ENCODE measurements at regions not wholly inside any gene's neighbourhood (a gene's known extent, or its start where the extent isn't known, plus 50 kb on each side); places are given as distances from the start of the nearest gene placed in this dataset.
"Not testable (repeated sequence)": the region's sequence is repeated elsewhere in the genome, so short reads cannot be mapped to it uniquely, and the experiment has no call there.

- no peak overlapping the region for H3K27ac Mint-ChIP-seq
- H3K9me3 Mint-ChIP-seq (ENCODE audit: low read depth), result peaks cover 31% of the 10 kb centered on the region
These were observed 202.6 kb upstream of the ARL4C start for GRCh38 chr2:234699456-234699855.

DNA sequence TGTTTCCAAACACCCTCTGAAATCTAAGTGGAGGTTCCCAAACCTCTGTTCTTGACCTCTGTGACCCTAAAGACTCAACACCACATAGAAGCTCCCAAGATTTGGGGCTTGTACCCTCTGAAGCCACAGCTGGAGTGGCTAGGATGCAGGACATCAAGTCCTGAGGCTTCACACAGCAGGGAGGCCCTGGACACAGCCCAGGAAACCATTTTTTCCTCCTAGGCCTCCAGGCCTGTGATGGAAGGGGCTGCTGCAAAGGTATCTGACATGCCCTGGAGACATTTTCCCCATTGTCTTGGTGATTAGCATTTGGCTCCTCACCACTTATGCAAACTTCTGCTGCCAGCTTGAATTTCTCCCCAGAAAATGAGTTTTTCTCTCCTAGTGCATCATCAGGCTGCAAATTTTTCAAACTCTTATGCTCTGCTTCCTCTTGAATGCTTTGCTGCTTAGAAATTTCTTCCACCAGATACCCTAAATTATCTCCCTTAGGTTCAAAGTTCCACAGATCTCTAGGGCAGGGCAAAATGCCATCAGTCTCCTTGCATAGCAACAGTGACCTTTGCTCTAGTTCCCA is 200.5 kb upstream of the ARL4C start:
- H3K4me3 Mint-ChIP-seq (ENCODE audit: low read depth), result not testable (repeated sequence)
- peaks cover 22% of the 10 kb centered on the region for H3K36me3 Mint-ChIP-seq (ENCODE audit: insufficient read depth)

More at GRCh38 chr2:234699456-234699855, 202.6 kb upstream of the ARL4C start:
- Mint-ChIP-seq H3K36me3 (ENCODE audit: insufficient read depth) (peaks cover 16% of the 10 kb centered on the region), H3K4me3 (ENCODE audit: low read depth) (no peak overlapping the region), H3K4me1 (ENCODE audit: low read depth) (peaks cover 4% of the 10 kb centered on the region), H3K27me3 (peaks cover 6% of the 10 kb centered on the region)
- TF ChIP-seq CTCF (IDR thresholded peaks at IDR 0.05; ENCODE audit: unreplicated experiment), result no peak
- DNase-seq (ENCODE audit: low spot score, unreplicated experiment), result no peak

GRCh38 chr2:234695981-234696380 is 199.1 kb upstream of the ARL4C start:
- H3K36me3 Mint-ChIP-seq (ENCODE audit: insufficient read depth), result peaks cover 22% of the 10 kb centered on the region
- no peak overlapping the region for H3K27ac Mint-ChIP-seq
- no peak for TF ChIP-seq CTCF (IDR thresholded peaks at IDR 0.05; ENCODE audit: unreplicated experiment)
- H3K9me3 Mint-ChIP-seq (ENCODE audit: low read depth), result peaks cover 38% of the 10 kb centered on the region
- peaks cover 21% of the 10 kb centered on the region for H3K4me1 Mint-ChIP-seq (ENCODE audit: low read depth)
- DNase-seq (ENCODE audit: low spot score, unreplicated experiment), result no peak
- no peak overlapping the region for H3K4me3 Mint-ChIP-seq (ENCODE audit: low read depth)
- H3K27me3 Mint-ChIP-seq, result no peaks in the 10 kb centered on the region

More for the DNA sequence above, 200.5 kb upstream of the ARL4C start:
- not testable (repeated sequence) for H3K4me1 Mint-ChIP-seq (ENCODE audit: low read depth); DNase-seq (ENCODE audit: low spot score, unreplicated experiment); H3K27me3 Mint-ChIP-seq; H3K27ac Mint-ChIP-seq
- H3K9me3 Mint-ChIP-seq (ENCODE audit: low read depth), result peaks cover 38% of the 10 kb centered on the region

GRCh38 chr2:234694244-234695013 is 197.5 kb upstream of the ARL4C start:
- no peak for DNase-seq (ENCODE audit: low spot score, unreplicated experiment)
- Mint-ChIP-seq H3K36me3 (ENCODE audit: insufficient read depth) (peaks cover 22% of the 10 kb centered on the region), H3K4me1 (ENCODE audit: low read depth) (peaks cover 33% of the 10 kb centered on the region), H3K4me3 (ENCODE audit: low read depth) (no peak overlapping the region), H3K27ac (no peak overlapping the region), H3K9me3 (ENCODE audit: low read depth) (peaks cover 38% of the 10 kb centered on the region), H3K27me3 (no peaks in the 10 kb centered on the region)
- TF ChIP-seq CTCF (IDR thresholded peaks at IDR 0.05; ENCODE audit: unreplicated experiment), result no peak

- not testable (repeated sequence) for H3K27ac Mint-ChIP-seq; H3K27me3 Mint-ChIP-seq; DNase-seq (ENCODE audit: low spot score, unreplicated experiment); H3K4me3 Mint-ChIP-seq (ENCODE audit: low read depth)
- H3K4me1 Mint-ChIP-seq (ENCODE audit: low read depth), result peaks cover 38% of the 10 kb centered on the region
- peaks cover 22% of the 10 kb centered on the region for H3K36me3 Mint-ChIP-seq (ENCODE audit: insufficient read depth)
- peaks cover 38% of the 10 kb centered on the region for H3K9me3 Mint-ChIP-seq (ENCODE audit: low read depth)
These were observed 196.9 kb upstream of the ARL4C start for GRCh38 chr2:234693681-234694190.

GRCh38 chr2:234693191-234693590 is 196.3 kb upstream of the ARL4C start:
- H3K9me3 Mint-ChIP-seq (ENCODE audit: low read depth), result peaks cover 34% of the 10 kb centered on the region
- H3K36me3 Mint-ChIP-seq (ENCODE audit: insufficient read depth), result peaks cover 22% of the 10 kb centered on the region
- not testable (repeated sequence) for DNase-seq (ENCODE audit: low spot score, unreplicated experiment); H3K4me3 Mint-ChIP-seq (ENCODE audit: low read depth); H3K27ac Mint-ChIP-seq; H3K27me3 Mint-ChIP-seq
- H3K4me1 Mint-ChIP-seq (ENCODE audit: low read depth), result peaks cover 38% of the 10 kb centered on the region

Data from progenitor cell of endocrine pancreas (in vitro differentiated cells).